HepG2 (cell line): ENCODE measurements at regions not wholly inside any gene's neighbourhood (a gene's known extent, or its start where the extent isn't known, plus 50 kb on each side); places are given as distances from the start of the nearest gene placed in this dataset.

ENCODE experiments used
- U2AF2 ChIP-seq: fragments of 200-400 bp; formaldehyde crosslinking; IDR thresholded peaks from 2 replicates; pipeline ENCODE4 v1.6.1; 2017; ENCODE audit warnings: low read depth, mild to moderate bottlenecking, low read length
- TF ChIP-seq, protein P1 (sequence below), 2 experiments: sonication (generic) in 1 of 2; formaldehyde crosslinking in 1 of 2; IDR thresholded peaks; 2 replicates each; pipeline versions ENCODE4 v1.4.0 to v1.6.1; 2016 to 2020; ENCODE audit warnings: borderline replicate concordance in 1 of 2, low read depth in 1 of 2, mild to moderate bottlenecking in 1 of 2, missing genetic modification reagents in 1 of 2
- TF ChIP-seq, protein P2 (sequence below): sonication (generic); formaldehyde crosslinking; IDR thresholded peaks from 2 replicates; pipeline ENCODE4 v1.4.0; 2020; ENCODE audit warnings: missing genetic modification reagents

GRCh38 chr14:26213846-26214575 is 383.8 kb downstream of the NOVA1 start:
- TF ChIP-seq, protein P1, sequence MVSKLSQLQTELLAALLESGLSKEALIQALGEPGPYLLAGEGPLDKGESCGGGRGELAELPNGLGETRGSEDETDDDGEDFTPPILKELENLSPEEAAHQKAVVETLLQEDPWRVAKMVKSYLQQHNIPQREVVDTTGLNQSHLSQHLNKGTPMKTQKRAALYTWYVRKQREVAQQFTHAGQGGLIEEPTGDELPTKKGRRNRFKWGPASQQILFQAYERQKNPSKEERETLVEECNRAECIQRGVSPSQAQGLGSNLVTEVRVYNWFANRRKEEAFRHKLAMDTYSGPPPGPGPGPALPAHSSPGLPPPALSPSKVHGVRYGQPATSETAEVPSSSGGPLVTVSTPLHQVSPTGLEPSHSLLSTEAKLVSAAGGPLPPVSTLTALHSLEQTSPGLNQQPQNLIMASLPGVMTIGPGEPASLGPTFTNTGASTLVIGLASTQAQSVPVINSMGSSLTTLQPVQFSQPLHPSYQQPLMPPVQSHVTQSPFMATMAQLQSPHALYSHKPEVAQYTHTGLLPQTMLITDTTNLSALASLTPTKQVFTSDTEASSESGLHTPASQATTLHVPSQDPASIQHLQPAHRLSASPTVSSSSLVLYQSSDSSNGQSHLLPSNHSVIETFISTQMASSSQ (IDR thresholded peaks at IDR 0.05; ENCODE audit: low read depth): no peak
- TF ChIP-seq, protein P1 (CRISPR knock-in tag; IDR thresholded peaks at IDR 0.05; ENCODE audit: borderline replicate concordance): no peak
- TF ChIP-seq, protein P2, sequence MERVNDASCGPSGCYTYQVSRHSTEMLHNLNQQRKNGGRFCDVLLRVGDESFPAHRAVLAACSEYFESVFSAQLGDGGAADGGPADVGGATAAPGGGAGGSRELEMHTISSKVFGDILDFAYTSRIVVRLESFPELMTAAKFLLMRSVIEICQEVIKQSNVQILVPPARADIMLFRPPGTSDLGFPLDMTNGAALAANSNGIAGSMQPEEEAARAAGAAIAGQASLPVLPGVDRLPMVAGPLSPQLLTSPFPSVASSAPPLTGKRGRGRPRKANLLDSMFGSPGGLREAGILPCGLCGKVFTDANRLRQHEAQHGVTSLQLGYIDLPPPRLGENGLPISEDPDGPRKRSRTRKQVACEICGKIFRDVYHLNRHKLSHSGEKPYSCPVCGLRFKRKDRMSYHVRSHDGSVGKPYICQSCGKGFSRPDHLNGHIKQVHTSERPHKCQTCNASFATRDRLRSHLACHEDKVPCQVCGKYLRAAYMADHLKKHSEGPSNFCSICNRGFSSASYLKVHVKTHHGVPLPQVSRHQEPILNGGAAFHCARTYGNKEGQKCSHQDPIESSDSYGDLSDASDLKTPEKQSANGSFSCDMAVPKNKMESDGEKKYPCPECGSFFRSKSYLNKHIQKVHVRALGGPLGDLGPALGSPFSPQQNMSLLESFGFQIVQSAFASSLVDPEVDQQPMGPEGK: no peak
- TF ChIP-seq U2AF2: no peak
